DOHH2 (cell line): ENCODE measurements at regions not wholly inside any gene's neighbourhood (a gene's known extent, or its start where the extent isn't known, plus 50 kb on each side); places are given as distances from the start of the nearest gene placed in this dataset.

ENCODE experiments used
- H3F3A ChIP-seq: fragments of 200-600 bp; sonication (generic), shearing (Covaris generic); 2 replicates; pipeline ENCODE4 v1.6.0; 2016; ENCODE audit warnings: antibody characterized with exemption, mild to moderate bottlenecking; ENCODE audit not compliant: control insufficient read depth, insufficient read depth
- H3K27ac ChIP-seq: fragments of 200-600 bp; sonication (generic); 2 replicates; pipeline ENCODE4 v1.5.1; 2014; ENCODE audit warnings: low read depth, mild to moderate bottlenecking, low read length, moderate library complexity
- H3K27me3 ChIP-seq: fragments of 200-600 bp; sonication (generic); 2 replicates; pipeline ENCODE4 v1.6.1; 2014; ENCODE audit warnings: mild to moderate bottlenecking, low read length, mixed read lengths; ENCODE audit not compliant: control insufficient read depth
- H3K36me3 ChIP-seq: fragments of 200-600 bp; sonication (generic); 2 replicates; pipeline ENCODE4 v1.6.1; 2014; ENCODE audit warnings: mild to moderate bottlenecking, low read length, moderate library complexity, mixed read lengths; ENCODE audit not compliant: control insufficient read depth
- H3K4me1 ChIP-seq: fragments of 200-600 bp; sonication (generic); 2 replicates; pipeline ENCODE4 v1.6.1; 2014; ENCODE audit warnings: mild to moderate bottlenecking, low read length, mixed read lengths; ENCODE audit not compliant: control insufficient read depth
- H3K4me2 ChIP-seq: fragments of 200-600 bp; sonication (generic); 2 replicates; pipeline ENCODE4 v1.6.0; 2014; ENCODE audit warnings: mild to moderate bottlenecking, low read length, moderate library complexity
- H3K4me3 ChIP-seq: fragments of 200-600 bp; sonication (generic); 2 replicates; pipeline ENCODE4 v1.5.1; 2014; ENCODE audit warnings: mild to moderate bottlenecking, low read length, mixed read lengths
- H3K79me2 ChIP-seq: fragments of 200-600 bp; sonication (generic); 2 replicates; pipeline ENCODE4 v1.6.1; 2014; ENCODE audit warnings: mild to moderate bottlenecking, low read length, mixed read lengths; ENCODE audit not compliant: control insufficient read depth
- H3K9me2 ChIP-seq: fragments of 200-600 bp; sonication (generic); replicated peaks from 2 replicates; pipeline ENCODE4 v1.6.1; 2014; ENCODE audit warnings: mild to moderate bottlenecking, low read length, mixed read lengths; ENCODE audit not compliant: control insufficient read depth
- H3K9me3 ChIP-seq: fragments of 200-600 bp; sonication (generic); 2 replicates; pipeline ENCODE4 v1.6.1; 2014; ENCODE audit warnings: antibody characterized with exemption, low read length, mixed read lengths; ENCODE audit not compliant: control insufficient read depth, insufficient read depth
- H4K20me1 ChIP-seq: fragments of 200-600 bp; sonication (generic); 2 replicates; pipeline ENCODE4 v1.6.0; 2014; ENCODE audit warnings: low read depth, mild to moderate bottlenecking, antibody characterized with exemption, low read length, moderate library complexity; ENCODE audit not compliant: control insufficient read depth, insufficient read depth
- EZH2phosphoT487 ChIP-seq: fragments of 200-600 bp; sonication (generic); IDR thresholded peaks from 2 replicates; pipeline ENCODE4 v1.6.1; 2017; ENCODE audit warnings: borderline replicate concordance, mild to moderate bottlenecking, antibody characterized with exemption, low read length, moderate library complexity, mixed read lengths
- TF ChIP-seq, protein P1 (sequence below): fragments of 200-600 bp; sonication (generic); IDR thresholded peaks from one replicate; pipeline ENCODE4 v1.5.1; 2014; ENCODE audit warnings: antibody characterized with exemption, mild to moderate bottlenecking, low read depth, low read length; ENCODE audit not compliant: poor library complexity, severe bottlenecking

DNA sequence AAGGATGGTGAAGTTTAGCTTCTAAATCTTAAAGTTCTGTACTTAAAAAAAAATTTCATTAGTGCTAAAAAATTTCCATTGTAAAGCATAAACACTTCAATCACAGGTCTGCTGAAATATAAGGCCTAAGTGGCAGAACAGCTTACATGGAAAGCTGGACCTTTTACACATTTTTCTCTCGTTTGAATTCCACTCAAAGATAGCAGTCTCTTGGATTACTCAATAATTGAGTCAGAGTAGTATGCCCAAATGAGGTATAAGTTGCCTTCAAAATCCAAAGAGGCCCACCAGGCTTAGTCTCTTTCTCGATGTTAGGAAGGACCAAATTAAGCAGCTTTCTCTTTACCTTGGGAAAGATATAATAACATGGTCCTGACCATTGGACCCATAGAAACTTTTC lies 220.4 kb upstream of the CWC22 start:
- Histone ChIP-seq H3K79me2 (no peaks in the 10 kb centered on the region), H4K20me1 (no peaks in the 10 kb centered on the region), H3K27me3 (no peaks in the 10 kb centered on the region), H3K36me3 (no peaks in the 10 kb centered on the region), H3K9me3 (peaks cover 3% of the 10 kb centered on the region; the same call in 1 of the 2 replicates), H3K4me2 (no peak overlapping the region), H3F3A (no peaks in the 10 kb centered on the region), H3K27ac (no peak overlapping the region), H3K4me1 (no peaks in the 10 kb centered on the region), H3K9me2 (no peaks in the 10 kb centered on the region), H3K4me3 (no peak overlapping the region)
- no peak for TF ChIP-seq EZH2phosphoT487
- TF ChIP-seq, protein P1, sequence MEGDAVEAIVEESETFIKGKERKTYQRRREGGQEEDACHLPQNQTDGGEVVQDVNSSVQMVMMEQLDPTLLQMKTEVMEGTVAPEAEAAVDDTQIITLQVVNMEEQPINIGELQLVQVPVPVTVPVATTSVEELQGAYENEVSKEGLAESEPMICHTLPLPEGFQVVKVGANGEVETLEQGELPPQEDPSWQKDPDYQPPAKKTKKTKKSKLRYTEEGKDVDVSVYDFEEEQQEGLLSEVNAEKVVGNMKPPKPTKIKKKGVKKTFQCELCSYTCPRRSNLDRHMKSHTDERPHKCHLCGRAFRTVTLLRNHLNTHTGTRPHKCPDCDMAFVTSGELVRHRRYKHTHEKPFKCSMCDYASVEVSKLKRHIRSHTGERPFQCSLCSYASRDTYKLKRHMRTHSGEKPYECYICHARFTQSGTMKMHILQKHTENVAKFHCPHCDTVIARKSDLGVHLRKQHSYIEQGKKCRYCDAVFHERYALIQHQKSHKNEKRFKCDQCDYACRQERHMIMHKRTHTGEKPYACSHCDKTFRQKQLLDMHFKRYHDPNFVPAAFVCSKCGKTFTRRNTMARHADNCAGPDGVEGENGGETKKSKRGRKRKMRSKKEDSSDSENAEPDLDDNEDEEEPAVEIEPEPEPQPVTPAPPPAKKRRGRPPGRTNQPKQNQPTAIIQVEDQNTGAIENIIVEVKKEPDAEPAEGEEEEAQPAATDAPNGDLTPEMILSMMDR: no peak

DNA sequence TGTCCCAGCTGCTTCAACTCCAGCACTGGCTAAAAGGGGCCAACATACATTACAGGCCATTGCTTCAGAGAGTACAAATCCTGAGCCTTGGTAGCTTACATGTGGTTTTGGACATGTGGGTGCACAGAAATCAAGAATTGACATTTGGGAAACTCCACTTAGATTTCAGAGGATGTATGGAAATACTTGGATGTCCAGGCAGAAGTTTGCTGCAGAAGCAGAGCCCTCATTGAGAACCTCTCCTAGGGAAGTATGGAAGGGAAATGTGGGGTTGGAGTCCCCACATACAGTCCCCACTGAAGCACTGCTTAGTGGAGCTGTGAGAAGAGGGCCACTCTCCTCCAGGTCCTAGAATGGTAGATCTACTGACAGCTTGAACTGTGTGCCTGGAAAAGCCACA lies 218.0 kb upstream of the CWC22 start:
- Histone ChIP-seq H3K27me3 (no peaks in the 10 kb centered on the region), H3F3A (no peaks in the 10 kb centered on the region), H3K79me2 (no peaks in the 10 kb centered on the region), H3K36me3 (no peaks in the 10 kb centered on the region), H3K9me2 (no peaks in the 10 kb centered on the region), H4K20me1 (no peaks in the 10 kb centered on the region), H3K4me2 (no peak overlapping the region), H3K9me3 (peaks cover 3% of the 10 kb centered on the region; the same call in 1 of the 2 replicates), H3K27ac (no peak overlapping the region), H3K4me1 (no peaks in the 10 kb centered on the region), H3K4me3 (no peak overlapping the region)
- no peak for TF ChIP-seq EZH2phosphoT487
- TF ChIP-seq, protein P1: no peak

DNA sequence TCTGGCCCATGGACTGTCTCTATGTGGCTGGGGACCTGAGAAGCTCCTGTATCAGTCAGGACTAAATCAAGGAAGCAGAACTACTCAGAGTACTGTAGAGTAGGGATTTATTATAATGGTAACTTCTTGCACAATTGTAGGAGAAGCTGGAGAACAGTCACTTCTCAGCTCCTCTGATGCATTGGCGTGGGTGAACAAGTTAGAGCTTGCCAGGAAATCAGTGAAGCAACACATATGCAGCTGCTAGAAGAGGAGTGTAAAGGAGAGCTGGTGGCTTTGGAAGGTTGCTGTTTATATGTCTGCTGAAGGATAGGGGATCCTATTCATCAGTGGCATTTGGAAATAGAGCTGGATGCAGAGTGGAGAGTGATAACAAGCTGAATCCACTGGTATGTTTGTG lies 215.5 kb upstream of the CWC22 start:
- Histone ChIP-seq H3K27ac (no peak overlapping the region), H3F3A (no peaks in the 10 kb centered on the region), H3K36me3 (no peaks in the 10 kb centered on the region), H3K9me3 (peaks cover 3% of the 10 kb centered on the region; the same call in 1 of the 2 replicates), H4K20me1 (no peaks in the 10 kb centered on the region), H3K9me2 (no peaks in the 10 kb centered on the region), H3K4me3 (no peak overlapping the region), H3K27me3 (no peaks in the 10 kb centered on the region), H3K4me2 (no peak overlapping the region), H3K79me2 (no peaks in the 10 kb centered on the region), H3K4me1 (no peaks in the 10 kb centered on the region)
- TF ChIP-seq, protein P1: no peak
- no peak for TF ChIP-seq EZH2phosphoT487
